ENCODE measurements at regions not wholly inside any gene's neighbourhood (a gene's known extent, or its start where the extent isn't known, plus 50 kb on each side); places are given as distances from the start of the nearest gene placed in this dataset.
"Not testable (repeated sequence)": the region's sequence is repeated elsewhere in the genome, so short reads cannot be mapped to it uniquely, and the experiment has no call there.

DNA sequence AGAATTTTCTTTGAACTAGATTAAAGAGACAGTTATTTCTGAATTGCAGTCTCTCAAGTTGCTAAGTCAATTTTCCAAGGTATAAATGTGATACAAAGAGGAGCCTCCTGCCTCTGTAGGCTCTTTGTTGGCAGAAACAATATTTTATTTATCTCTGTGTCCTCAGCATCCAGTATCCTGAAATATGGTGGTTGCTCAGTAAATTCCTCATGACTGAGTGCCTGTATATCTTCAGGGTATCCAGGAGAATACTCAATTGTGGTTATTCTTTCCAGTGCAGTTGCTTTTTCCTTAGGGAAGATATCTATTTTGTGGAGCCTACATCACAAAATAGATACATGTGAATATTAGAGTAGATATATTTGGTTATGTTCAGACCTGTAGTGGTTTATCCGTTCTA is 144.8 kb upstream of the FERD3L start:
- no peak for DNase-seq

DNA sequence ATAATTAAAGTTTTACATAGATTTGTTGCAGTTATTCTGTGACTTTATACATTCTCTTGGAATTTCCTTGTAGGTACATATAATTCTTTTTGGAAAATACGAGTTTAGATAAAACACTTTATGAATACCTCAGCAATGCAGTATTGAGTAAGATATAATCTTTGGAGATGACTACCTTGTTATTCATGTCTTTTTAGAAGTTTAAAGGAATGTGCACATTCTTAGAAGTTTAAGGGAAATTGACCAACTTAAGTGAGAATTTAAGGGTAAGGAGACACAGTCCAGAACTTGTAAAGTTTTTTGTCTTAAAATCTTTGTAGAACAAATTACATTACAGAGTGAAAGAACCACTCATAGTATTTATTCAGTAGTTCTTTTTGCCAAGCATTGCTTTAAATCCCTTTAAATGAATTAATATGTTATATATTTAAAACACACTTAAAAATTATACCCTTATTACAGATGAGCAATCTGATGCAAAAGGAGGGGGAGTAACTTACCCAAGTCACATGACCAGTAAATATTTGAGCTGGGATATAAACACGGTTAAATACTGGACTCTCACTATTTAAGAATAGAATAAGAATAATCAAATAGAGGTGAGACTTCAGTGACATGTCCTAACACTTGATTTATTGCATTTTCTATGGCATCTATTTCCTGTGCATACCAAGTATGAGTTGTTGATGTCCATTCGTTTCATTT is 139.5 kb upstream of the FERD3L start:
- no peak for DNase-seq

GRCh38 chr7:19284136-19284535 is 138.9 kb upstream of the FERD3L start:
- DNase-seq: no peak

DNA sequence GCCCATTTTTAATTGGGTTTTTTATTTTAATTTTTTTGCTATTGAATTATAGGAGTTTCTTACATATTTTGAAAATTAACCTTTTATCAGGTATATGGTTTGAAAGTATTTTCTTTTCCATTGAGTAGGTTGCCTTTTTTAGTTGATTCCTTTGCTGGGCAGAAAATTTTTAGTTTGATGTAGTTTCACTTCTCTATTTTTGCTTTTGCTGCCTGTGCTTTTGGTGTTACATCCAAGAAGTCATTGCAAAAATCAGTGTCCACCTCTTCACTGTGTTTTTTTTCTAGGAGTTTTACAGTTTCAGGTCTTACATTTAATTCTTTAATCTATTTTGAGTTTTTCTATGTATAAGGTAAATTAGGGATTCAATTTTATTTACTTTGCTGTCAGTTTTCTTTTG is 129.8 kb upstream of the FERD3L start:
- no peak for DNase-seq

DNA sequence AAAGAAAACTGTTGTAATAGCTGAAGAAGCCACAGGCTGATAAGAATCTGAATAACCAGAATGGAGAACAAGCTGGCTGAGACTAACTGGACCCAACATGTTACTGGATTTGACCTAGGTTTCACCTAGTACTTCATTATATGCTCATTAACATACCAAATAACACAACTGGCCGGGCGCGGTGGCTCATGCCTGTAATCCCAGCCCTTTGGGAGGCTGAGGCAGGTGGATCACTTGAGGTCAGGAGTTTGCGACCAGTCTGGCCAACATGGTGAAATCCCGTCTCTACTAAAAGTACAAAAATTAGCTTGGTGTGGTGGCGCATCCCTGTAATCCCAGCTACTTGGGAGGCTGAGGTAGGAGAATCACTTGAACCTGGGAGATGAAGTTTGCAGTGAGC is 127.1 kb upstream of the FERD3L start:
- not testable (repeated sequence) for DNase-seq

DNA sequence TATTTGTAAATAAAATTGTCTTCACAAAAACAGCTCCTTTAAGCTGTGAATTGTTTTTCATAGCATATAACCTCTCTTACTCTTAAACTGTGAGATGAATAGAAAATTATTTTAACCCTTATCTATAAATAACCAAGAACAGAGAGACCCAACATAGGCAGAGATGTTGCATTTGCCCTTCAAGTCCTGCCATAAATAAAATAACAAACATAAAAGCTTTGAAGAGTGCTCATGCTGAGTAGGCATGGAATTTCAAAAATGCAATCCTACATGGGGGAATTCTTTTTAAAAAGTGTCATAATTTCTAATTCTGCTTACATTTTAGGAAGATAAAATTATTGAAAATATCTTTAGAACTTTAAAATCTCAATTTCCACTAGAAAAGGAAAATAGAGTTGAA is 124.1 kb upstream of the FERD3L start:
- DNase-seq: no peak

GRCh38 chr7:19268737-19269136 is 123.5 kb upstream of the FERD3L start:
- no peak for DNase-seq

- DNase-seq: no peak
Observed at GRCh38 chr7:19262826-19263225, 117.6 kb upstream of the FERD3L start.

GRCh38 chr7:19249281-19249680 is 104.1 kb upstream of the FERD3L start:
- no peak for DNase-seq

GRCh38 chr7:19248681-19249080 is 103.5 kb upstream of the FERD3L start:
- DNase-seq: no peak

DNA sequence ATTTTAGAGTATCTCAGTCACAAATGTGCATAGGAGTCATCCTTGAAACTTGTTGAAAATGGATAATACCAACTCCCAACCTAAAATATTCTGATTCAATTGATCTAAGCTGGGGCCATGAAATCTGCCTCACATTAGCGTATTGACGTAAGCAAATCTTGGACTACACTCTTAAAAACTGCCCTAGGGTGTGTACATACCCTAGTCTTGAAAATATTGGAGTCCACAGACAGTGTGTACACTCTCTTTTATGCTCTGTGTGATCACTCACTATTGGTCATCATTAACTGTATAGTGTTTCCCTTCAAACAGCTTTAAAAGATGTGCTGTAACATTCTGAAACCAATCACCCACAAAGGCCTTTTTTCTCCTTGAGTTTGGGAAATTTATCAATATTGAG is 102.9 kb upstream of the FERD3L start:
- DNase-seq: no peak

- no peak for DNase-seq
Observed at GRCh38 chr7:19247017-19247416, 101.8 kb upstream of the FERD3L start.

DNA sequence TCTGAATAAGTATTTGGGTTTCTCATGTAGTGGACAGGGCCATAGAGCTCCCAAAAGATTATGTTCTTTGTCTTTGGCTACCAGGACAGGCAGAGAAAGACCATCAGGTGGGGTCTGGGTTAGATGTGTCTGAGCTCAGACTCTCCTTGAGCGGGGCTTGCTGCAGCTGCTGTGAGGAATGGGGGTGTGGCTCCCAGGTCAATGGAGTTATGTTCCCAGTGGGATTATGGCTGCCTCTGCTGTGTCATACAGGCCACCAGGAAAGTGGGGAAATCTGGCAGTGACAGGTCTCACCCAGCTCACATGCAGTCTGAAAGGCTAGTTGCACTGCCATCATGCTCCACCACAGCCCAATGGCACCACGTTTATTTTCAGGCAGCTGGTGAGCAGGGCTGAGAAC is 97.0 kb upstream of the FERD3L start:
- DNase-seq: no peak

DNA sequence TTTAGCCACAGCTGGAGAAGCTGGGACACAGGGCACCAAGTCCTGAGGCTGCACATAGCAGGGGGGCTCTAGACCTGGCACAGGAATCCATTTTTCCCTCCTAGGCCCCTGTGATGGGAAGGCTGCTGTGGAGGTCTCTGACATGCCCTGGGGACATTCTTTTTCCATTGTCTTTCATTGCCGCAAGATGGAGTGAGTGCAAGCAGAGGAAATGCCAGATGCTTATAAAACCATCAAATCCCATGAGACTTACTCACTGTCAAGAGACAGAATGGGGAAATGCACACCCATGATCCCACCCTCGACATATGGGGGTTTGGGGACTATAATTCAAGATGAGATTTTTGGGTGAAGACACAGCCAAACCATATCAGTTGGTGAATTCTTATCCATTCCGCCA is 94.7 kb upstream of the FERD3L start:
- DNase-seq: no peak

GRCh38 chr7:19235680-19236079 is 90.5 kb upstream of the FERD3L start:
- DNase-seq: no peak

DNA sequence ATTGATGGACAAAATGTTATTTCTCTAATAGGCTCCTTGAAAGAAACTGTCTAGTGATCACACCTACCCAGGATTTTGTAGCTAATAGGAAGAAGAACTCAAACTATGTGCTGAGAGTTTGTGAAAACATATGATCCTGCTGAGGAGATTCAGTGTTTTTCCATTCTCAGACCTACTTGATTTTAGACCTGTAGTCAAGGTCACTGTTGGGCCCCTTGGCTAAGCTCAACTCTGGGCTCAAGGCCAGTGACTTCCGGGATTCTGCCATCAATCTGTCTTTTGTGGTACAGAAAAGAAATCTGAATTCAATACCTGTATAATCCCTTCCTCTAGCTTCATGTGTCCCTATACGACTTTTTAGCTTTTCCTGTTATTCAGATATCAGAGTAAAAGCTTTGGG is 79.7 kb upstream of the FERD3L start:
- DNase-seq: no peak

GRCh38 chr7:19215412-19215811 is 70.2 kb upstream of the FERD3L start:
- no peak for DNase-seq

DNA sequence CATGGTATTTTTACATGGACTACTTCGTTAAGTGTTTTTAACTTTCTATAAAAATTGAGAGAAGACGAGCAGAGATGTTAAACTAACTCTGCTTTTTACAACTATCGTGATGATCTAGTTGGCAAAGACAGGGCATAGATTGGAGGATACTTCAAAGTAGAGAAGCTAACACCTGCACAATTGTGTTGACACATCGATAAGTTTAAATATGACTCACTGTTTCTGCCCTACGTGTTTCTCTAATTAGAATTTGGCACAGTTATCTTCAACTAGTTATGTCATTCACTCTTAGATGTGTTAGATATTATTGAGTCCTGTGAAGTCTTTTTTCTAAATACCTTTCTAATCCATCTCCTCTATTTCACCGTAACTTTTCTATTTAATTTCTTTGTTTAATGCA is 68.5 kb upstream of the FERD3L start:
- DNase-seq: no peak

GRCh38 chr7:19210893-19211413 is 65.7 kb upstream of the FERD3L start:
- no peak for DNase-seq

DNA sequence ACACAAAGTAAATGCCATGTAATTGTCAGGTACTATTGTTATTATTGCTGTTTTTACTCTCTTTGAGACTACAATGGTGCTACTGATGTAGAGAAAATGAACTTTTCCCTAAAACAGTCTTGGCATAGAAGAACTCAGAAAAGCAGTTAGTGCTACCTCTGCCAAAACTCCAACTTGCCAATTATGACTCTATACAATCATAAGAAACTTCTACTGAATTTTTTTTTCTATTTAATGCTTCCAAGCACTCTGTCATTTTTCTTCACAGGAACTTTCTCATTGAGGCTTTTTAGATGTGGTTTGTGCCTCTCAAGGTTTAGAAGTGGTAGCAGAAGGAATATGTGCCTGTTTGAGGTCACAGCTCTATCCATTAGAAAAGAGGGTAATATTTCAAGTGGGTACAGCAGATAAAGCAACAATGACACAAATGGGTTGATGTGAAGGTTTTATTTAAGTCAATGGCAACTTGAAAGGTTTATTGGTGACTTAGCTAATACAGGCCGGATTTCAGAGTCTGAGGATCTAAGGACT is 64.0 kb upstream of the FERD3L start:
- DNase-seq: no peak

- DNase-seq: no peak
Observed at GRCh38 chr7:19206721-19207120, 61.5 kb upstream of the FERD3L start.

- DNase-seq: no peak
Observed at GRCh38 chr7:19203686-19204085, 58.5 kb upstream of the FERD3L start.

DNA sequence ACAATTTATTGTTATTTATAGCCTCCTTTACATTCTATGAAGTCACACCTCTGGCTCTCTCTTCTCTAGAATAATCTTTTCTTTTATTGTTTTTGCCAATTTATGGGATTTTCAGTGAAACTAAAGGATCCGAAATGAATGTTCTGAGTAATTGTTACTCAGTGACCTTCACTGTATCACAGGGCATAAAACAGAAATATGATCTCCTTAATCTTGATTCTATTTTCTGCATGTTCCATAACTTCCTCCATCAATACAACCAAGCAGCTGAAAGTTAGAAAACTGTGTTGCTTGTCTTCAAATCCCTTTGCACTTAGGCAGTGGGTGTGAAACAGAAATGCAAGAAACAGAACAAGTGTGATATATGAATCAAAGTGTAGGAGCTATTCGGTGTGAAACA is 57.4 kb upstream of the FERD3L start:
- no peak for DNase-seq
